G401 (cell line): ENCODE measurements at regions not wholly inside any gene's neighbourhood (a gene's known extent, or its start where the extent isn't known, plus 50 kb on each side); places are given as distances from the start of the nearest gene placed in this dataset.
A peak's percentile ranks its signal among the peaks of the same experiment; 100 is the strongest.
"Not testable (repeated sequence)": the region's sequence is repeated elsewhere in the genome, so short reads cannot be mapped to it uniquely, and the experiment has no call there.

Experiments used
- DNase-seq: peaks from one replicate; pipeline ENCODE4 v3.0.0-alpha.2; 2015; ENCODE audit warnings: low spot score
- in situ Hi-C: cut with HindIII; loops from 2 replicates; pipeline ENCODE4 v1.10.0; 2016; ENCODE audit warnings: low sequenced_read_pairs, mixed read lengths

GRCh38 chr4:45317739-45318138 lies 591.4 kb upstream of the GNPDA2 start:
- in situ Hi-C loops = no loop called here
- DNase-seq = no peak

GRCh38 chr4:45317276-45317675 lies 590.9 kb upstream of the GNPDA2 start:
- no peak for DNase-seq
- in situ Hi-C loops = no loop called here

GRCh38 chr4:45316257-45316656 lies 589.9 kb upstream of the GNPDA2 start:
- in situ Hi-C loops = no loop called here

GRCh38 chr4:45302828-45303227 lies 576.5 kb upstream of the GNPDA2 start:
- in situ Hi-C loops = no loop called here
- DNase-seq = no peak

More at GRCh38 chr4:45316257-45316656, 589.9 kb upstream of the GNPDA2 start:
- no peak for DNase-seq

- in situ Hi-C loops = no loop called here
- DNase-seq = no peak
These were observed 568.1 kb upstream of the GNPDA2 start for GRCh38 chr4:45294464-45294863.

- DNase-seq = no peak
- in situ Hi-C loops = no loop called here
These were observed 567.0 kb upstream of the GNPDA2 start for GRCh38 chr4:45293335-45293734.

- in situ Hi-C loops = no loop called here
- no peak for DNase-seq
These were observed 566.5 kb upstream of the GNPDA2 start for GRCh38 chr4:45292844-45293243.

GRCh38 chr4:45284400-45285085 lies 558.2 kb upstream of the GNPDA2 start:
- DNase-seq = no peak
- in situ Hi-C loops = no loop called here

GRCh38 chr4:45283352-45283751 lies 557.0 kb upstream of the GNPDA2 start:
- in situ Hi-C loops = no loop called here

GRCh38 chr4:45280121-45280520 lies 553.8 kb upstream of the GNPDA2 start:
- in situ Hi-C loops = no loop called here
- peak; percentile 75 for DNase-seq

More at GRCh38 chr4:45283352-45283751, 557.0 kb upstream of the GNPDA2 start:
- no peak for DNase-seq

- in situ Hi-C loops = no loop called here
- DNase-seq = no peak
These were observed 549.5 kb upstream of the GNPDA2 start for GRCh38 chr4:45275862-45276261.

- DNase-seq, in situ Hi-C loops: not testable (repeated sequence)
These were observed 521.8 kb upstream of the GNPDA2 start for GRCh38 chr4:45248106-45248505.

- in situ Hi-C loops = no loop called here
- DNase-seq = no peak
These were observed 515.6 kb upstream of the GNPDA2 start for GRCh38 chr4:45241976-45242375.

- no peak for DNase-seq
- in situ Hi-C loops = no loop called here
These were observed 502.9 kb upstream of the GNPDA2 start for GRCh38 chr4:45229206-45229605.

- in situ Hi-C loops = no loop called here
- DNase-seq = no peak
These were observed 489.7 kb upstream of the GNPDA2 start for GRCh38 chr4:45215976-45216542.

- DNase-seq, in situ Hi-C loops: not testable (repeated sequence)
These were observed 482.1 kb upstream of the GNPDA2 start for GRCh38 chr4:45208476-45208875.

- DNase-seq, in situ Hi-C loops: not testable (repeated sequence)
These were observed 481.5 kb upstream of the GNPDA2 start for GRCh38 chr4:45207864-45208331.

- in situ Hi-C loops, DNase-seq: not testable (repeated sequence)
These were observed 481.0 kb upstream of the GNPDA2 start for GRCh38 chr4:45207241-45207863.

- in situ Hi-C loops = no loop called here
- no peak for DNase-seq
These were observed 473.4 kb upstream of the GNPDA2 start for GRCh38 chr4:45199736-45200135.

- in situ Hi-C loops = no loop called here
- no peak for DNase-seq
These were observed 462.1 kb upstream of the GNPDA2 start for GRCh38 chr4:45188501-45188900.
